ENCODE measurements at regions not wholly inside any gene's neighbourhood (a gene's known extent, or its start where the extent isn't known, plus 50 kb on each side); places are given as distances from the start of the nearest gene placed in this dataset.

DNA sequence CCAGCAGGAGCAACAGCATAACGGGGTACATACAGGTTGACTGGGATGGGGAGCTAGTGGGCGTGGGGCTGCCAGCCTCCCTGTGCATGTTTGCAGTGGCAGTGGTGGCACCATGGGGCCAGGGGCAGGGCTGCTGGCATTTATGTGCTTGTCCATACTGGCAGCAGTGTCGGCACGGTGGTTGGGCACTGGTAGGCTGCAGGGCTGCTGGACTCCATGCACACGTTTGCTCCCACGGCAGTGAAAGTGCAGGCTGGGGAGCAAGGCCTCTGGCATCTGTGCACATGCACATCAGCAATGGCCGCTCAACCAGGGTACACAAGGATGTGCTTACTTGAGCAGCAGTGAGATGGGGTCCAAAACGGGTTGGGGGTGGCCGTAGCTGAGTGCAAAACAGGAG, 159.5 kb upstream of the KHDRBS2 start:
- no peak for TF ChIP-seq EZH2 (IDR thresholded peaks at IDR 0.05)
- TF ChIP-seq POLR2AphosphoS5 (IDR thresholded peaks at IDR 0.05; ENCODE audit: borderline replicate concordance, low read depth, low read length), result no peak
- TF ChIP-seq FOXP2 (optimal IDR thresholded peaks at IDR 0.05; ENCODE audit: control extremely low read depth, extremely low read length, insufficient read depth), result no peak
- H3K9ac ChIP-seq (ENCODE audit: insufficient read length), result no peak overlapping the region
- no peaks in the 10 kb centered on the region for H3K36me3 ChIP-seq (ENCODE audit: insufficient read depth, low read length)
- no peaks in the 10 kb centered on the region for H3K9me3 ChIP-seq (ENCODE audit: low read depth, low read length)
- no peak overlapping the region for H3K4me3 ChIP-seq
- no peak for DNase-seq (ENCODE audit: low read depth, low spot score)
- no peak overlapping the region for H3K27ac ChIP-seq

DNA sequence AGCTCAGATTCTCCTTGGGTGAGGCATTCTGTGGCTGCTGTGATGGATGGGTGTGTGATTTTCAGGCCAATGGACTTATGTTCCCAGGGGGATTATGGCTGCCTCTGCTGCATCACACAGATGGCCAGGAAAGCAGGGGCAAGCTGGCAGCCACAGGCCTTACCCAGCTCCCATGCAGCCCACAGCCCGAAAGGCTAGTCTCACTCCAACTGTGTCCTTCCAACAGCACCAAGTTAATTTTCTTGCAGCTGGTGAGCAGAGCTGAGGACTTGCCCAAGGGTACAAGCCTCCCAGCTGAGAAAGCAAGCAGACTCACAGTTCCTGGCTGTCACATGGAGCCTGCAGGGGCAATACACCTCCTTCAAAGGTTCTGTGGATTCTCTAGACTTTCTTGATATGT, 155.2 kb upstream of the KHDRBS2 start:
- H3K9me3 ChIP-seq (ENCODE audit: low read depth, low read length), result no peaks in the 10 kb centered on the region
- no peak overlapping the region for H3K27ac ChIP-seq
- no peaks in the 10 kb centered on the region for H3K36me3 ChIP-seq (ENCODE audit: insufficient read depth, low read length)
- DNase-seq (ENCODE audit: low read depth, low spot score), result no peak
- no peak overlapping the region for H3K4me3 ChIP-seq
- H3K9ac ChIP-seq (ENCODE audit: insufficient read length), result no peak overlapping the region
- no peak for TF ChIP-seq POLR2AphosphoS5 (IDR thresholded peaks at IDR 0.05; ENCODE audit: borderline replicate concordance, low read depth, low read length)
- TF ChIP-seq FOXP2 (optimal IDR thresholded peaks at IDR 0.05; ENCODE audit: control extremely low read depth, extremely low read length, insufficient read depth), result no peak
- no peak for TF ChIP-seq EZH2 (IDR thresholded peaks at IDR 0.05)

DNA sequence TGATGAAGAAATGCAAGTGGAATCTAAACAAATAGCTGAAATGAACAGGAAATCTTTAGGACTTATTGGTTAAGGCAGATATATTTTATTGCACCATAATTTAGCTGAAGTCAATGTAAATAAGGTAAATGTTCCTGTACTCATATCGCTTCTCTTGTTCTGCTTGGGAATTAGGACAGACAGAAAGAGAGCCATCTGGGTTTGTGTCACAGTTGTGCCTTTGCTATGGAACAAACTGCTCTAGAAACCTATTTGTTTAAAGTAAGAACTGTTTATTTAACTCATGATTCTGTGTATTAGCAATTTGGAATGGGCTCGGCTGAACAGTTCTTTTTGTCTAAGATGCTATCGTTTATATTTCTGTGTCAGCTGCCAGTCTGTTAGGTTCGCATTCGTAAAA, 143.8 kb upstream of the KHDRBS2 start:
- Histone ChIP-seq H3K9me3 (ENCODE audit: low read depth, low read length) (no peaks in the 10 kb centered on the region), H3K9ac (ENCODE audit: insufficient read length) (no peak overlapping the region), H3K4me3 (no peak overlapping the region), H3K27ac (no peak overlapping the region), H3K36me3 (ENCODE audit: insufficient read depth, low read length) (no peaks in the 10 kb centered on the region)
- no peak for TF ChIP-seq FOXP2 (optimal IDR thresholded peaks at IDR 0.05; ENCODE audit: control extremely low read depth, extremely low read length, insufficient read depth)
- no peak for TF ChIP-seq EZH2 (IDR thresholded peaks at IDR 0.05)
- no peak for TF ChIP-seq POLR2AphosphoS5 (IDR thresholded peaks at IDR 0.05; ENCODE audit: borderline replicate concordance, low read depth, low read length)
- no peak for DNase-seq (ENCODE audit: low read depth, low spot score)

DNA sequence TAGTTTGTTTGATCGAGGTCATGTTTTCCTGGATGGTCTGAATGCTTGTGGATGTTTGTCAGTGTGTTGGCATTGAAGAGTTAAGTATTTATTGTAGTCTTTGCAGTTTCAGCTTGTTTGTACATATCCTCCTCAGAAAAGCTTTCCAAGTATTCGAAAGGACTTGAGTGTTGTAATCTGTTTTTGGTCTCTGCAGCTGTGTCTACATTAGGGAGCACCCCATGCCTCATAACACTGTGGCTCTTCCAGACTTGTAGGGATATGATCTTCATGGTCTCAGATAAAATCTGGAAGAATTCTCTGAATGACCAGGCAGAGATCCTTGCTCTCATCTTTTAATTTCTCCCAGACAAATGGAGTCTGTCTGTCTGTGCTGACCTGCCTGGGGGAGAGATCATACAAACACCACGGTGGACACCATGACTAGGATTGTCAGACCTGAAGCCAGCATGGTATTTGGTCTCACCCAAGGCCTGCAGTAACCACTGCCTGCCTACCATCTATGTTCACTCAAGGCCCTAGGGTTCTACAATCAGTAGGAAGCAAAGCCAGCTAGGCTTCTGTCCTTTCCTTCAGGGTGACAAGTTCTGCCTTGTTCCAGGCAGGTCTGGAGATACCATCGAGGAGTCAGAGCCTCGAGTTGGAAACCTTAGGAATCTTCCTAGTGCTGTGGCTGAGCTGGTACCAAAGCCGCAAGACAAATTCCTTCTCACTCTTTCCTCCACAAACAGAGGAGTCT, 114.7 kb upstream of the KHDRBS2 start:
- H3K9me3 ChIP-seq (ENCODE audit: low read depth, low read length), result no peaks in the 10 kb centered on the region
- H3K9ac ChIP-seq (ENCODE audit: insufficient read length), result no peak overlapping the region
- H3K36me3 ChIP-seq (ENCODE audit: insufficient read depth, low read length), result no peaks in the 10 kb centered on the region
- DNase-seq (ENCODE audit: low read depth, low spot score), result no peak
- no peak overlapping the region for H3K4me3 ChIP-seq
- H3K27ac ChIP-seq, result no peak overlapping the region
- TF ChIP-seq POLR2AphosphoS5 (IDR thresholded peaks at IDR 0.05; ENCODE audit: borderline replicate concordance, low read depth, low read length) (no peak), EZH2 (IDR thresholded peaks at IDR 0.05) (no peak), FOXP2 (optimal IDR thresholded peaks at IDR 0.05; ENCODE audit: control extremely low read depth, extremely low read length, insufficient read depth) (no peak)

DNA sequence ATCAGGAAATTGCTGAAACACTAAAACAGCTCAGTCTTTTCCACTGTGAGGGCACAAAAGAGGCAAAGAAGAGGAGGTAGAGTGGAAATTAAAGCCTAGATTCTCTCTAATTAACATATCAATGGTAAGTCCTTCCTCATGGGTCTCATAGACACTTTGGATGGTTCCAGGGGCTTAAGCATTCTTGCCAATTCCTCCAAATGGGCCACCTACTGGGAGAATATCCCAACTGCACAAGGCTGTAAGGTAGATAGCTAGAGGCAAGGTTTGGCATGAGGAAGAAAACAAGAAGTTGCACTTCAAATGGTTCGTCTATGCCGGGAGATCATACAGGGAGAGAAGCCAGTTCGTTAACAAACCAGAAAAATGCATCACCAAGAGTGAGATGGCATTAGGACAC, 107.6 kb upstream of the KHDRBS2 start:
- no peaks in the 10 kb centered on the region for H3K36me3 ChIP-seq (ENCODE audit: insufficient read depth, low read length)
- no peak for TF ChIP-seq POLR2AphosphoS5 (IDR thresholded peaks at IDR 0.05; ENCODE audit: borderline replicate concordance, low read depth, low read length)
- TF ChIP-seq EZH2 (IDR thresholded peaks at IDR 0.05), result no peak
- TF ChIP-seq FOXP2 (optimal IDR thresholded peaks at IDR 0.05; ENCODE audit: control extremely low read depth, extremely low read length, insufficient read depth), result no peak
- H3K4me3 ChIP-seq, result no peak overlapping the region
- DNase-seq (ENCODE audit: low read depth, low spot score), result no peak
- no peak overlapping the region for H3K27ac ChIP-seq
- no peak overlapping the region for H3K9ac ChIP-seq (ENCODE audit: insufficient read length)
- H3K9me3 ChIP-seq (ENCODE audit: low read depth, low read length), result no peaks in the 10 kb centered on the region

DNA sequence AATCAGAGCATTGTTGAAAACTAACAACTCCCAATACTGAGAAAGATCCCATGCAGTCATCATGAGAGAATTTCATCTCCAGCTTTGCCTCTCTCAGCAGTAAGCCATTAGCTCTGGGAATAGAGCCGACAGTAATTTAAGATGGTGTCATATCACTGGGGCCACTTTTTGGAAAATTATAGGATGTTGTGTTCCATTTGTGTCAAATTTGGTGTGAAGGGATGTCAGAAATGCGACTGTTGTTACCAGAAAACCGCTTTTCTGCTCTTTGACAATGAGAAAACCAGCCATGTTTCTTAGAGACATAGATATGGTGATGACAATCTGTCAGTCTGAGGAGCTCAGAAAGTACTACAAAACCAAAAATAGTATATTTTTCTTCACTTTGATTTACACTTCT, 106.3 kb upstream of the KHDRBS2 start:
- no peak for DNase-seq (ENCODE audit: low read depth, low spot score)
- Histone ChIP-seq H3K4me3 (no peak overlapping the region), H3K27ac (no peak overlapping the region), H3K9me3 (ENCODE audit: low read depth, low read length) (no peaks in the 10 kb centered on the region), H3K36me3 (ENCODE audit: insufficient read depth, low read length) (no peaks in the 10 kb centered on the region), H3K9ac (ENCODE audit: insufficient read length) (no peak overlapping the region)
- TF ChIP-seq POLR2AphosphoS5 (IDR thresholded peaks at IDR 0.05; ENCODE audit: borderline replicate concordance, low read depth, low read length) (no peak), EZH2 (IDR thresholded peaks at IDR 0.05) (no peak), FOXP2 (optimal IDR thresholded peaks at IDR 0.05; ENCODE audit: control extremely low read depth, extremely low read length, insufficient read depth) (no peak)

DNA sequence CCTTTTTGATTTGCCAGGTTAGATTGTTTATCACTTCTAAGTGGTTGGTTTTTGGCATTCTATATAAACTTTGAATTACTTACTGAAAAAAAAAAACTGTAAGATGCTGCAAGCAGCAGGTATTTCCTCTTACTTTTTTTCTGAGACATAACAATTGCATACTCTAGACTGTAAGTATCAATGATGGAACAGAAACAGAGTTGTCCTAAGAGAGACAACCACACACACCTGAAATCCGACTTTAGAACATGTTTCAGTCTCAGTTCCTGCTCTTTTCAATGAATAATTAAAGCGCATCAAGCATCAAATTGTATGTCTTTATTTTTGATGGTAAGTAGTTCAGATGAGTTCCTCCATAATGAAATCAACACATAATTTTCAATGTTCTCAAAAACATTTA, 105.3 kb upstream of the KHDRBS2 start:
- H3K9me3 ChIP-seq (ENCODE audit: low read depth, low read length), result no peaks in the 10 kb centered on the region
- no peak for DNase-seq (ENCODE audit: low read depth, low spot score)
- TF ChIP-seq EZH2 (IDR thresholded peaks at IDR 0.05) (no peak), FOXP2 (optimal IDR thresholded peaks at IDR 0.05; ENCODE audit: control extremely low read depth, extremely low read length, insufficient read depth) (no peak), POLR2AphosphoS5 (IDR thresholded peaks at IDR 0.05; ENCODE audit: borderline replicate concordance, low read depth, low read length) (no peak)
- H3K27ac ChIP-seq, result no peak overlapping the region
- no peaks in the 10 kb centered on the region for H3K36me3 ChIP-seq (ENCODE audit: insufficient read depth, low read length)
- H3K4me3 ChIP-seq, result no peak overlapping the region
- H3K9ac ChIP-seq (ENCODE audit: insufficient read length), result no peak overlapping the region

DNA sequence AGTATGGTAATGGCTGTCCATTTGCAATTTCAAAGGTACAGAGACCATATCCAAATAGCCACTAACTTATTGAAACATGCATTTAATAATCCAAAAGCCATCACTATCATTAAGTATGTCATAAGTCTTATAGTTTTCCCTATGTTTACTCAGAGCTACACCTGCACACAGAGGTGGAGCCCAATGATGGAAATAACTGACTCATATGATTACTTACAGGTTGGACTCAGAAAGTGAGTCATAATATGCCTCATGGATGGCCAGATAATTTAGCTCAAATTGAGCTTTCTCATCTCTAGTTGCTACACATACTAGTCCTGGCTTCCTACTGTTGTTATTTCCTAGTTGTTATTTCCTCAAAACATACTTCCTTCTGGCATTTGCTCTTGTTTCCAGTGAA, 104.4 kb upstream of the KHDRBS2 start:
- Histone ChIP-seq H3K27ac (no peak overlapping the region), H3K36me3 (ENCODE audit: insufficient read depth, low read length) (no peaks in the 10 kb centered on the region), H3K9me3 (ENCODE audit: low read depth, low read length) (no peaks in the 10 kb centered on the region), H3K4me3 (no peak overlapping the region), H3K9ac (ENCODE audit: insufficient read length) (no peak overlapping the region)
- TF ChIP-seq POLR2AphosphoS5 (IDR thresholded peaks at IDR 0.05; ENCODE audit: borderline replicate concordance, low read depth, low read length) (no peak), EZH2 (IDR thresholded peaks at IDR 0.05) (no peak), FOXP2 (optimal IDR thresholded peaks at IDR 0.05; ENCODE audit: control extremely low read depth, extremely low read length, insufficient read depth) (no peak)
- DNase-seq (ENCODE audit: low read depth, low spot score), result no peak
